Ishikawa (cell line): ENCODE measurements at regions not wholly inside any gene's neighbourhood (a gene's known extent, or its start where the extent isn't known, plus 50 kb on each side); places are given as distances from the start of the nearest gene placed in this dataset.

Source experiments
- CEBPB ChIP-seq: IDR thresholded peaks from 2 replicates; pipeline ENCODE4 v1.6.1; 2012
- CREB1 ChIP-seq: IDR thresholded peaks from 2 replicates; pipeline ENCODE4 v1.6.1; 2012; ENCODE audit warnings: low read depth
- EP300 ChIP-seq: IDR thresholded peaks from 2 replicates; pipeline ENCODE4 v1.6.1; 2012; ENCODE audit warnings: borderline replicate concordance
- FOXM1 ChIP-seq: IDR thresholded peaks from 2 replicates; pipeline ENCODE4 v1.6.1; 2012; ENCODE audit warnings: low read depth, borderline replicate concordance
- MAX ChIP-seq: IDR thresholded peaks from 2 replicates; pipeline ENCODE4 v1.6.1; 2012
- NFIC ChIP-seq: IDR thresholded peaks from 2 replicates; pipeline ENCODE4 v1.6.1; 2012
- RAD21 ChIP-seq: IDR thresholded peaks from 2 replicates; pipeline ENCODE4 v1.6.1; 2012; ENCODE audit warnings: low read depth
- REST ChIP-seq: IDR thresholded peaks from 2 replicates; pipeline ENCODE4 v1.6.1; 2012; ENCODE audit warnings: low read depth, mild to moderate bottlenecking
- TAF1 ChIP-seq: IDR thresholded peaks from 2 replicates; pipeline ENCODE4 v1.6.1; 2012; ENCODE audit warnings: low read depth, mild to moderate bottlenecking
- TCF12 ChIP-seq: IDR thresholded peaks from 2 replicates; pipeline ENCODE4 v1.6.1; 2012; ENCODE audit warnings: low read depth
- TEAD4 ChIP-seq: IDR thresholded peaks from 2 replicates; pipeline ENCODE4 v1.6.1; 2012
- USF1 ChIP-seq: IDR thresholded peaks from 2 replicates; pipeline ENCODE4 v1.6.1; 2012
- YY1 ChIP-seq: IDR thresholded peaks from 2 replicates; pipeline ENCODE4 v1.6.1; 2012; ENCODE audit warnings: low read depth
- ZBTB7A ChIP-seq: IDR thresholded peaks from 2 replicates; pipeline ENCODE4 v1.6.1; 2012; ENCODE audit warnings: low read depth

DNA sequence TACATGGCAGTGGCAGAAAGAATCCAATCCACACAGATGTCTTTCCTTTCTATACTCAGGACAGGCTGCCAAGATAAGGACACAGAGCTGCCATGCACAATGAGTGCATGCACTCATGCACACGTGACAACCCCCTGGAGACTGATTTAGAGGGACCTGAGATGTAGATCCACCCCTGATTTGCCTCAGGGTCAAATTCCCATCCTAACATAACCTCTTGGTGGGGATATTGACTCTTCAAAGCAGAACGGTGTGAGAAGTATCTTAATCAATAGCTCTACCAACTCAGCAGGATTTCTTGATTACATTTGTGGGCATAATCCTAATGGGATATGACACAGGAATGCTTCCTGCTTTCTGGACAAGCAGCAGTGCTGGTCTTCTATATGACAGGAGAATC lies 125.2 kb upstream of the DSCAM start:
- TF ChIP-seq EP300 (no peak), NFIC (no peak), TAF1 (no peak), ZBTB7A (no peak), RAD21 (no peak), YY1 (no peak), TEAD4 (no peak), REST (no peak), CEBPB (no peak), FOXM1 (no peak), CREB1 (no peak), USF1 (no peak), TCF12 (no peak), MAX (no peak)
